Astrocyte (in vitro differentiated cells and primary cell): ENCODE measurements at regions not wholly inside any gene's neighbourhood (a gene's known extent, or its start where the extent isn't known, plus 50 kb on each side); places are given as distances from the start of the nearest gene placed in this dataset.

Experiments
- EZH2 ChIP-seq: IDR thresholded peaks from 2 replicates; pipeline ENCODE4 v1.6.1; 2012; ENCODE audit warnings: mild to moderate bottlenecking, low read length, inconsistent platforms; ENCODE audit not compliant: insufficient read depth
- TF ChIP-seq, protein P1 (sequence below): IDR thresholded peaks from 2 replicates; pipeline ENCODE4 v1.5.1; 2011; ENCODE audit warnings: low read depth, mild to moderate bottlenecking, inconsistent platforms, low read length, moderate library complexity; ENCODE audit not compliant: insufficient read depth

DNA sequence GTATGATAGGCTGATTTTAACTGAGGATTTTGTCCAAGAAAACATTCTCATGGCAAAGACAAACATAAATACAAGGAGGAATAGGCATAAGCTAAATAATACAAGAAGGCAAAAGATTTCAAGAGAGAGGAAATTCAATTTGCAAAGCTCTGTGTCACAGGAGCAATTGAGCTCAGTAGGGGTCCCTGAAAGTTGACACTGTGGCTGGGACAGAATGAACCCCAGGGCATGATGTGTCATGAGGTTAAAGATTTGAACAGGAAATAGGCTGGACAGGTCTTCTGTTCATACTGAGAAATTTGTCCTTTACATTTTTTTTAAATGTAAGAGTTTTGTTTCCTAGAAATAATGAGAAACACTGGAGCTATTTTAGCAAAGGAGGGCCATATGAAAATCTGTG is 555.4 kb upstream of the NEGR1 start:
- TF ChIP-seq, protein P1, sequence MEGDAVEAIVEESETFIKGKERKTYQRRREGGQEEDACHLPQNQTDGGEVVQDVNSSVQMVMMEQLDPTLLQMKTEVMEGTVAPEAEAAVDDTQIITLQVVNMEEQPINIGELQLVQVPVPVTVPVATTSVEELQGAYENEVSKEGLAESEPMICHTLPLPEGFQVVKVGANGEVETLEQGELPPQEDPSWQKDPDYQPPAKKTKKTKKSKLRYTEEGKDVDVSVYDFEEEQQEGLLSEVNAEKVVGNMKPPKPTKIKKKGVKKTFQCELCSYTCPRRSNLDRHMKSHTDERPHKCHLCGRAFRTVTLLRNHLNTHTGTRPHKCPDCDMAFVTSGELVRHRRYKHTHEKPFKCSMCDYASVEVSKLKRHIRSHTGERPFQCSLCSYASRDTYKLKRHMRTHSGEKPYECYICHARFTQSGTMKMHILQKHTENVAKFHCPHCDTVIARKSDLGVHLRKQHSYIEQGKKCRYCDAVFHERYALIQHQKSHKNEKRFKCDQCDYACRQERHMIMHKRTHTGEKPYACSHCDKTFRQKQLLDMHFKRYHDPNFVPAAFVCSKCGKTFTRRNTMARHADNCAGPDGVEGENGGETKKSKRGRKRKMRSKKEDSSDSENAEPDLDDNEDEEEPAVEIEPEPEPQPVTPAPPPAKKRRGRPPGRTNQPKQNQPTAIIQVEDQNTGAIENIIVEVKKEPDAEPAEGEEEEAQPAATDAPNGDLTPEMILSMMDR: no peak
- TF ChIP-seq EZH2: no peak
